ENCODE measurements at regions not wholly inside any gene's neighbourhood (a gene's known extent, or its start where the extent isn't known, plus 50 kb on each side); places are given as distances from the start of the nearest gene placed in this dataset.

- Histone ChIP-seq H3K36me3 (ENCODE audit: control insufficient read depth in 2 of 2, insufficient read depth in 2 of 2, low read length in 2 of 2) (no peaks in the 10 kb centered on the region), H3K27ac (ENCODE audit: low read length) (no peak overlapping the region), H3K4me1 (ENCODE audit: control insufficient read depth, insufficient read depth, low read length) (peaks cover 12% of the 10 kb centered on the region), H3K9me3 (ENCODE audit: control insufficient read depth in 2 of 2, low read length in 2 of 2) (no peaks in the 10 kb centered on the region), H3K9ac (ENCODE audit: low read length in 2 of 2) (no peak overlapping the region), H3K4me3 (ENCODE audit: low read length in 2 of 2) (no peak overlapping the region), H3K27me3 (ENCODE audit: control insufficient read depth in 1 of 2, insufficient read depth in 2 of 2, low read length in 2 of 2) (no peaks in the 10 kb centered on the region)
Observed at GRCh38 chr11:91872243-91872642, 352.4 kb upstream of the FAT3 start.

GRCh38 chr11:91871791-91872190 is 352.8 kb upstream of the FAT3 start:
- Histone ChIP-seq H3K27ac (ENCODE audit: low read length) (no peak overlapping the region), H3K9ac (ENCODE audit: low read length in 2 of 2) (no peak overlapping the region), H3K27me3 (ENCODE audit: control insufficient read depth in 1 of 2, insufficient read depth in 2 of 2, low read length in 2 of 2) (no peaks in the 10 kb centered on the region), H3K4me3 (ENCODE audit: low read length in 2 of 2) (no peak overlapping the region), H3K9me3 (ENCODE audit: control insufficient read depth in 2 of 2, low read length in 2 of 2) (no peaks in the 10 kb centered on the region), H3K36me3 (ENCODE audit: control insufficient read depth in 2 of 2, insufficient read depth in 2 of 2, low read length in 2 of 2) (no peaks in the 10 kb centered on the region), H3K4me1 (ENCODE audit: control insufficient read depth, insufficient read depth, low read length) (peaks cover 12% of the 10 kb centered on the region)

GRCh38 chr11:91871048-91871447 is 353.6 kb upstream of the FAT3 start:
- Histone ChIP-seq H3K4me3 (ENCODE audit: low read length in 2 of 2) (no peak overlapping the region), H3K9me3 (ENCODE audit: control insufficient read depth in 2 of 2, low read length in 2 of 2) (no peaks in the 10 kb centered on the region), H3K36me3 (ENCODE audit: control insufficient read depth in 2 of 2, insufficient read depth in 2 of 2, low read length in 2 of 2) (no peaks in the 10 kb centered on the region), H3K27ac (ENCODE audit: low read length) (no peak overlapping the region), H3K27me3 (ENCODE audit: control insufficient read depth in 1 of 2, insufficient read depth in 2 of 2, low read length in 2 of 2) (no peaks in the 10 kb centered on the region), H3K4me1 (ENCODE audit: control insufficient read depth, insufficient read depth, low read length) (peaks cover 12% of the 10 kb centered on the region), H3K9ac (ENCODE audit: low read length in 2 of 2) (no peak overlapping the region)

- H3K4me1 ChIP-seq (ENCODE audit: control insufficient read depth, insufficient read depth, low read length): peaks cover 12% of the 10 kb centered on the region
- no peak overlapping the region for H3K9ac ChIP-seq (ENCODE audit: low read length in 2 of 2)
- no peak overlapping the region for H3K27ac ChIP-seq (ENCODE audit: low read length)
- H3K4me3 ChIP-seq (ENCODE audit: low read length in 2 of 2): no peak overlapping the region
- no peaks in the 10 kb centered on the region for H3K9me3 ChIP-seq (ENCODE audit: control insufficient read depth in 2 of 2, low read length in 2 of 2)
- no peaks in the 10 kb centered on the region for H3K36me3 ChIP-seq (ENCODE audit: control insufficient read depth in 2 of 2, insufficient read depth in 2 of 2, low read length in 2 of 2)
- H3K27me3 ChIP-seq (ENCODE audit: control insufficient read depth in 1 of 2, insufficient read depth in 2 of 2, low read length in 2 of 2): no peaks in the 10 kb centered on the region
Observed at GRCh38 chr11:91869686-91870085, 354.9 kb upstream of the FAT3 start.

- peaks cover 12% of the 10 kb centered on the region for H3K4me1 ChIP-seq (ENCODE audit: control insufficient read depth, insufficient read depth, low read length)
- H3K27ac ChIP-seq (ENCODE audit: low read length): no peak overlapping the region
- H3K4me3 ChIP-seq (ENCODE audit: low read length in 2 of 2): no peak overlapping the region
- H3K36me3 ChIP-seq (ENCODE audit: control insufficient read depth in 2 of 2, insufficient read depth in 2 of 2, low read length in 2 of 2): no peaks in the 10 kb centered on the region
- H3K9ac ChIP-seq (ENCODE audit: low read length in 2 of 2): no peak overlapping the region
- no peaks in the 10 kb centered on the region for H3K9me3 ChIP-seq (ENCODE audit: control insufficient read depth in 2 of 2, low read length in 2 of 2)
- no peaks in the 10 kb centered on the region for H3K27me3 ChIP-seq (ENCODE audit: control insufficient read depth in 1 of 2, insufficient read depth in 2 of 2, low read length in 2 of 2)
Observed at GRCh38 chr11:91866642-91867041, 358.0 kb upstream of the FAT3 start.

- no peak overlapping the region for H3K9ac ChIP-seq (ENCODE audit: low read length in 2 of 2)
- H3K27ac ChIP-seq (ENCODE audit: low read length): no peak overlapping the region
- no peaks in the 10 kb centered on the region for H3K27me3 ChIP-seq (ENCODE audit: control insufficient read depth in 1 of 2, insufficient read depth in 2 of 2, low read length in 2 of 2)
- no peaks in the 10 kb centered on the region for H3K9me3 ChIP-seq (ENCODE audit: control insufficient read depth in 2 of 2, low read length in 2 of 2)
- no peaks in the 10 kb centered on the region for H3K36me3 ChIP-seq (ENCODE audit: control insufficient read depth in 2 of 2, insufficient read depth in 2 of 2, low read length in 2 of 2)
- H3K4me3 ChIP-seq (ENCODE audit: low read length in 2 of 2): no peak overlapping the region
- H3K4me1 ChIP-seq (ENCODE audit: control insufficient read depth, insufficient read depth, low read length): no peaks in the 10 kb centered on the region
Observed at GRCh38 chr11:91860661-91861060, 364.0 kb upstream of the FAT3 start.

- no peaks in the 10 kb centered on the region for H3K4me1 ChIP-seq (ENCODE audit: control insufficient read depth, insufficient read depth, low read length)
- no peak overlapping the region for H3K27ac ChIP-seq (ENCODE audit: low read length)
- no peak overlapping the region for H3K4me3 ChIP-seq (ENCODE audit: low read length in 2 of 2)
- H3K9me3 ChIP-seq (ENCODE audit: control insufficient read depth in 2 of 2, low read length in 2 of 2): no peaks in the 10 kb centered on the region
- H3K9ac ChIP-seq (ENCODE audit: low read length in 2 of 2): no peak overlapping the region
- H3K27me3 ChIP-seq (ENCODE audit: control insufficient read depth in 1 of 2, insufficient read depth in 2 of 2, low read length in 2 of 2): no peaks in the 10 kb centered on the region
- no peaks in the 10 kb centered on the region for H3K36me3 ChIP-seq (ENCODE audit: control insufficient read depth in 2 of 2, insufficient read depth in 2 of 2, low read length in 2 of 2)
Observed at GRCh38 chr11:91859666-91860065, 365.0 kb upstream of the FAT3 start.

GRCh38 chr11:91857179-91857578 is 367.4 kb upstream of the FAT3 start:
- Histone ChIP-seq H3K4me3 (ENCODE audit: low read length in 2 of 2) (no peak overlapping the region), H3K36me3 (ENCODE audit: control insufficient read depth in 2 of 2, insufficient read depth in 2 of 2, low read length in 2 of 2) (no peaks in the 10 kb centered on the region), H3K4me1 (ENCODE audit: control insufficient read depth, insufficient read depth, low read length) (no peaks in the 10 kb centered on the region), H3K27ac (ENCODE audit: low read length) (no peak overlapping the region), H3K9me3 (ENCODE audit: control insufficient read depth in 2 of 2, low read length in 2 of 2) (no peaks in the 10 kb centered on the region), H3K9ac (ENCODE audit: low read length in 2 of 2) (no peak overlapping the region), H3K27me3 (ENCODE audit: control insufficient read depth in 1 of 2, insufficient read depth in 2 of 2, low read length in 2 of 2) (no peaks in the 10 kb centered on the region)

- Histone ChIP-seq H3K4me3 (ENCODE audit: low read length in 2 of 2) (no peak overlapping the region), H3K27ac (ENCODE audit: low read length) (no peak overlapping the region), H3K36me3 (ENCODE audit: control insufficient read depth in 2 of 2, insufficient read depth in 2 of 2, low read length in 2 of 2) (no peaks in the 10 kb centered on the region)
Observed at GRCh38 chr11:91854780-91855179, 369.8 kb upstream of the FAT3 start.

GRCh38 chr11:91854171-91854570 is 370.4 kb upstream of the FAT3 start:
- Histone ChIP-seq H3K27ac (ENCODE audit: low read length) (no peak overlapping the region), H3K9me3 (ENCODE audit: control insufficient read depth in 2 of 2, low read length in 2 of 2) (no peaks in the 10 kb centered on the region), H3K4me3 (ENCODE audit: low read length in 2 of 2) (no peak overlapping the region), H3K4me1 (ENCODE audit: control insufficient read depth, insufficient read depth, low read length) (no peaks in the 10 kb centered on the region), H3K9ac (ENCODE audit: low read length in 2 of 2) (no peak overlapping the region), H3K27me3 (ENCODE audit: control insufficient read depth in 1 of 2, insufficient read depth in 2 of 2, low read length in 2 of 2) (no peaks in the 10 kb centered on the region), H3K36me3 (ENCODE audit: control insufficient read depth in 2 of 2, insufficient read depth in 2 of 2, low read length in 2 of 2) (no peaks in the 10 kb centered on the region)

More at GRCh38 chr11:91854780-91855179, 369.8 kb upstream of the FAT3 start:
- no peaks in the 10 kb centered on the region for H3K9me3 ChIP-seq (ENCODE audit: control insufficient read depth in 2 of 2, low read length in 2 of 2)
- no peak overlapping the region for H3K9ac ChIP-seq (ENCODE audit: low read length in 2 of 2)
- no peaks in the 10 kb centered on the region for H3K27me3 ChIP-seq (ENCODE audit: control insufficient read depth in 1 of 2, insufficient read depth in 2 of 2, low read length in 2 of 2)
- no peaks in the 10 kb centered on the region for H3K4me1 ChIP-seq (ENCODE audit: control insufficient read depth, insufficient read depth, low read length)

GRCh38 chr11:91851908-91852307 is 372.7 kb upstream of the FAT3 start:
- no peak overlapping the region for H3K27ac ChIP-seq (ENCODE audit: low read length)
- H3K27me3 ChIP-seq (ENCODE audit: control insufficient read depth in 1 of 2, insufficient read depth in 2 of 2, low read length in 2 of 2): no peaks in the 10 kb centered on the region
- H3K36me3 ChIP-seq (ENCODE audit: control insufficient read depth in 2 of 2, insufficient read depth in 2 of 2, low read length in 2 of 2): no peaks in the 10 kb centered on the region
- H3K9ac ChIP-seq (ENCODE audit: low read length in 2 of 2): no peak overlapping the region
- no peaks in the 10 kb centered on the region for H3K4me1 ChIP-seq (ENCODE audit: control insufficient read depth, insufficient read depth, low read length)
- H3K9me3 ChIP-seq (ENCODE audit: control insufficient read depth in 2 of 2, low read length in 2 of 2): no peaks in the 10 kb centered on the region
- H3K4me3 ChIP-seq (ENCODE audit: low read length in 2 of 2): no peak overlapping the region

Data from stomach smooth muscle (tissue), 2 donors.